ENCODE measurements at regions not wholly inside any gene's neighbourhood (a gene's known extent, or its start where the extent isn't known, plus 50 kb on each side); places are given as distances from the start of the nearest gene placed in this dataset.

DNA sequence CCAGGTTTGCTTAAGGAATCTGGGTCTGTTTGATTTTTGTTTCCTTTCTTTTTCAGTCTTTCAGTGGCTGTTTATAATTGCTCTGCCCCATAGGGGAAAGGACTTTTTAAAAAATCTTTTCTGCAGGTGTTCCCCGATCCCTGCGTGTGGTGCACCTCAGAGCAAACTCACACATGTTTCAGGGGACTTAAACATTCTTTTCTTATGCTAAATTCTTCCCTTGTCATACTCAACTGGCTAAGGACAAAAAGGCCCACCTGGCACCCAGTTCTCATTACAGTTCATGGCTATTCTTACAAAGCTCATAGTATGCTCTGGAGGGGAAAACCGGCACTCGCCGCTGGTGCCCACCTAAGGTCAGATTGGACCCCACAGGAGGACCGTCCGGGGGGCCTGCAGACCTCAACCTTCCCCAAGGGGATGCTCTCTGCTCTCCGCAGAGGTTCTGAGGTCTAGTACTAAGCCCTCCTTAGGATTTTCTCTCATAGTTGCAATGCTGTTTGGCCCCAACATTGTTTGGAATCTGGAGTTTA, 220.3 kb downstream of the HGF start:
- TF ChIP-seq, protein P1, sequence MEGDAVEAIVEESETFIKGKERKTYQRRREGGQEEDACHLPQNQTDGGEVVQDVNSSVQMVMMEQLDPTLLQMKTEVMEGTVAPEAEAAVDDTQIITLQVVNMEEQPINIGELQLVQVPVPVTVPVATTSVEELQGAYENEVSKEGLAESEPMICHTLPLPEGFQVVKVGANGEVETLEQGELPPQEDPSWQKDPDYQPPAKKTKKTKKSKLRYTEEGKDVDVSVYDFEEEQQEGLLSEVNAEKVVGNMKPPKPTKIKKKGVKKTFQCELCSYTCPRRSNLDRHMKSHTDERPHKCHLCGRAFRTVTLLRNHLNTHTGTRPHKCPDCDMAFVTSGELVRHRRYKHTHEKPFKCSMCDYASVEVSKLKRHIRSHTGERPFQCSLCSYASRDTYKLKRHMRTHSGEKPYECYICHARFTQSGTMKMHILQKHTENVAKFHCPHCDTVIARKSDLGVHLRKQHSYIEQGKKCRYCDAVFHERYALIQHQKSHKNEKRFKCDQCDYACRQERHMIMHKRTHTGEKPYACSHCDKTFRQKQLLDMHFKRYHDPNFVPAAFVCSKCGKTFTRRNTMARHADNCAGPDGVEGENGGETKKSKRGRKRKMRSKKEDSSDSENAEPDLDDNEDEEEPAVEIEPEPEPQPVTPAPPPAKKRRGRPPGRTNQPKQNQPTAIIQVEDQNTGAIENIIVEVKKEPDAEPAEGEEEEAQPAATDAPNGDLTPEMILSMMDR (conservative IDR thresholded peaks at IDR 0.05; ENCODE audit: low read depth, low read length), result no peak
- no peak for TF ChIP-seq EZH2 (IDR thresholded peaks at IDR 0.05; ENCODE audit: low read length, unreplicated experiment)
- TF ChIP-seq EZH2phosphoT487 (IDR thresholded peaks at IDR 0.05; ENCODE audit: borderline replicate concordance, low read length), result no peak
